ENCODE measurements at regions not wholly inside any gene's neighbourhood (a gene's known extent, or its start where the extent isn't known, plus 50 kb on each side); places are given as distances from the start of the nearest gene placed in this dataset.
A peak's percentile ranks its signal among the peaks of the same experiment; 100 is the strongest.

DNA sequence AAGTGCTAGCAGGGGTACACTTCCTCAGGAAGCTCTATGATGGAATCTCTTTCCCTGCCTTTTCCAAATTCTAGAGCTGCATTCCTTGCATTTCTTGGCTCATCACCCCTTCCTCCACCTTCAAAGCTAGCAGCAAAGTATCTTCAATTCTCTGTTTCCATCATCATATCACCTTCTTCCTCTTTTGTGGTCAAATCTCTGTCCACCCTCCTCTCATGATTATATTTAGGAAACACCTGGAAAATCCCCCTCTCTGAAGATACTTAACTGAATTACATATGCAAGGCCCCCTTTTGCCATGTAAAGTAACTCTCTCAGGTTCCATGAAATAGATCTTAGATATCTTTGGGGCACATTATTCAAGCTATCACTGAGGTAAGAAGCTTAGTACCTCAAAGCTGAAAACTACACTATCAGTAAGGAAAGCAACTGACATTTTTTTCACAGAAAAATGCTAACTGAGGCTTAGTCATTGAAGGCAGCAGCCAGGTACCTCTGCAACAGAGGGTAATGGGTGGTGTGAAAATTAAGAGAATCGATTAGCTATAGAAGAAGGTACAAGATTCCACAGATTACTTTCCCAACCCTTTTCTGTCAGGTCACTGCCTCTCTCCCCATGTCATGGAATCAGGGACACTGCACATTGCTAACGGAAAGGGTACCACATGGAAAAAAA, 197.3 kb downstream of the MACC1 start:
- no peak overlapping the region for H3K4me2 ChIP-seq
- H3K27ac ChIP-seq, result no peak overlapping the region
- DNase-seq, result no peak
- intact Hi-C loops (cut with micrococcal nuclease; ENCODE audit: unreplicated experiment), result no loop called here
- H4K20me1 ChIP-seq (ENCODE audit: insufficient read depth), result no peaks in the 10 kb centered on the region
- no peaks in the 10 kb centered on the region for H3F3A ChIP-seq (ENCODE audit: insufficient read depth, low read depth)
- H3K4me1 ChIP-seq (replicated peaks; ENCODE audit: insufficient read depth), result no peaks in the 10 kb centered on the region
- no peaks in the 10 kb centered on the region for H3K27me3 ChIP-seq (ENCODE audit: insufficient read depth, low read depth)
- ChIA-PET CTCF (no interaction called here), POLR2A (ENCODE audit: unreplicated experiment) (no interaction called here)
- H3K9me2 ChIP-seq (ENCODE audit: insufficient read depth), result no peaks in the 10 kb centered on the region; the same call in 1 of the 2 replicates
- H3K79me2 ChIP-seq (ENCODE audit: low read depth), result no peaks in the 10 kb centered on the region
- H2AFZ ChIP-seq, result no peak overlapping the region
- no peak overlapping the region for H3K4me3 ChIP-seq
- TF ChIP-seq, protein P1, sequence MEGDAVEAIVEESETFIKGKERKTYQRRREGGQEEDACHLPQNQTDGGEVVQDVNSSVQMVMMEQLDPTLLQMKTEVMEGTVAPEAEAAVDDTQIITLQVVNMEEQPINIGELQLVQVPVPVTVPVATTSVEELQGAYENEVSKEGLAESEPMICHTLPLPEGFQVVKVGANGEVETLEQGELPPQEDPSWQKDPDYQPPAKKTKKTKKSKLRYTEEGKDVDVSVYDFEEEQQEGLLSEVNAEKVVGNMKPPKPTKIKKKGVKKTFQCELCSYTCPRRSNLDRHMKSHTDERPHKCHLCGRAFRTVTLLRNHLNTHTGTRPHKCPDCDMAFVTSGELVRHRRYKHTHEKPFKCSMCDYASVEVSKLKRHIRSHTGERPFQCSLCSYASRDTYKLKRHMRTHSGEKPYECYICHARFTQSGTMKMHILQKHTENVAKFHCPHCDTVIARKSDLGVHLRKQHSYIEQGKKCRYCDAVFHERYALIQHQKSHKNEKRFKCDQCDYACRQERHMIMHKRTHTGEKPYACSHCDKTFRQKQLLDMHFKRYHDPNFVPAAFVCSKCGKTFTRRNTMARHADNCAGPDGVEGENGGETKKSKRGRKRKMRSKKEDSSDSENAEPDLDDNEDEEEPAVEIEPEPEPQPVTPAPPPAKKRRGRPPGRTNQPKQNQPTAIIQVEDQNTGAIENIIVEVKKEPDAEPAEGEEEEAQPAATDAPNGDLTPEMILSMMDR (conservative IDR thresholded peaks at IDR 0.05), result no peak
- no peak for TF ChIP-seq EZH2 (IDR thresholded peaks at IDR 0.05; ENCODE audit: low read depth)
- BruUV-seq (replicated peaks), result no TSS peak
- no peaks in the 10 kb centered on the region; the same call in 1 of the 2 replicates for H3K9me3 ChIP-seq (ENCODE audit: insufficient read depth, low read depth)
- H3K36me3 ChIP-seq (ENCODE audit: low read depth), result no peaks in the 10 kb centered on the region

DNA sequence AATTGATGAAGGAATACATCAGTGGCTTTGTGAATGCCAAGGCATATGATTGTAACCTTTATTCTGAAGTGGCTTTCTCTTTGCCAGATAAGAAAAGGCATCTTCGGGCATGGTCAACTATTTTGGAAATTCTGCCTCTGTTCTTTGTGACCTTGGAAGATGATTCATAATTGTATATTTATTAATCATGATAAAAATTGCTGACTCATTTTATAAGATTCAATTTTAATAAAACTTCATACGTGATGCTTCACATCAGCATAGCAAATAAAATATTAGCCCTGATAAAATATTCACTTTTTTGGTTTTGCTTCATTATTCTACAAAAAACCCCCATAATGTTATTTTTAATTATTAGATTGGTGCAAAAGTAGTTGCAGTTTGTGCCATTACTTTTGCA, 200.5 kb downstream of the MACC1 start:
- Histone ChIP-seq H4K20me1 (ENCODE audit: insufficient read depth) (no peaks in the 10 kb centered on the region), H2AFZ (no peak overlapping the region), H3F3A (ENCODE audit: insufficient read depth, low read depth) (no peaks in the 10 kb centered on the region), H3K9me2 (ENCODE audit: insufficient read depth) (peaks cover 4% of the 10 kb centered on the region; the same call in 1 of the 2 replicates), H3K4me1 (replicated peaks; ENCODE audit: insufficient read depth) (no peaks in the 10 kb centered on the region), H3K27me3 (ENCODE audit: insufficient read depth, low read depth) (no peaks in the 10 kb centered on the region), H3K4me2 (no peak overlapping the region), H3K36me3 (ENCODE audit: low read depth) (no peaks in the 10 kb centered on the region), H3K27ac (no peak overlapping the region), H3K9me3 (ENCODE audit: insufficient read depth, low read depth) (no peaks in the 10 kb centered on the region; the same call in 1 of the 2 replicates), H3K79me2 (ENCODE audit: low read depth) (no peaks in the 10 kb centered on the region), H3K4me3 (no peak overlapping the region)
- POLR2A ChIA-PET (ENCODE audit: unreplicated experiment), result no interaction called here
- BruUV-seq (replicated peaks), result no TSS peak
- CTCF ChIA-PET, result no interaction called here
- TF ChIP-seq, protein P1 (conservative IDR thresholded peaks at IDR 0.05), result no peak
- no peak for TF ChIP-seq EZH2 (IDR thresholded peaks at IDR 0.05; ENCODE audit: low read depth)
- DNase-seq, result no peak
- intact Hi-C loops (cut with micrococcal nuclease; ENCODE audit: unreplicated experiment), result no loop called here

DNA sequence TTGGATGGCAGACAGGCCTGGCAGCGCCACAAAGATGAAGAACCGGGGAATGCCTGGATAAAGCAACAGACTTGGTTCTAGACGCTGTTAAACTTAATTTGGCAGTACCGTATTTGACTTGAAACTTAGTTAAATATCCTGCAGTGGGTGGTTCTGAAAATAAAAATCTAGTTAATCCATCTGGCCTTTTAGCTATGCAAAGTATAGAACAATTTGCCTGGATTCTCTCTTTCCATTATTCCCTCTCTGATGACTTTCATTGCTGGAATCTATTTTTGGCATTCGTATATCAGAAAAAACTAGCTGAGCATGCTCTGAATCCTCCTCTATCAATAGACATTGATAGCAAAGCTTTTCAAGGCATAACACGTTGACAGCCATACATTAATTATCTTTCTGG, 203.6 kb downstream of the MACC1 start:
- Histone ChIP-seq H3K4me3 (no peak overlapping the region), H3K4me1 (replicated peaks; ENCODE audit: insufficient read depth) (no peaks in the 10 kb centered on the region), H3F3A (ENCODE audit: insufficient read depth, low read depth) (no peaks in the 10 kb centered on the region), H3K9me2 (ENCODE audit: insufficient read depth) (0 out of 2 replicates have a peak, but pooled peaks cover 4% of the 10 kb centered on the region), H3K4me2 (no peak overlapping the region), H3K27me3 (ENCODE audit: insufficient read depth, low read depth) (no peaks in the 10 kb centered on the region), H4K20me1 (ENCODE audit: insufficient read depth) (no peaks in the 10 kb centered on the region), H3K27ac (no peak overlapping the region), H3K36me3 (ENCODE audit: low read depth) (no peaks in the 10 kb centered on the region), H2AFZ (no peak overlapping the region), H3K79me2 (ENCODE audit: low read depth) (no peaks in the 10 kb centered on the region), H3K9me3 (ENCODE audit: insufficient read depth, low read depth) (0 out of 2 replicates have a peak, but pooled peaks cover 3% of the 10 kb centered on the region)
- TF ChIP-seq, protein P1 (conservative IDR thresholded peaks at IDR 0.05), result no peak
- TF ChIP-seq EZH2 (IDR thresholded peaks at IDR 0.05; ENCODE audit: low read depth), result no peak
- peak in 1 of 2 experiments; percentile 5 for DNase-seq
- CTCF ChIA-PET, result no interaction called here
- BruUV-seq (replicated peaks), result no TSS peak
- intact Hi-C loops (cut with micrococcal nuclease; ENCODE audit: unreplicated experiment), result no loop called here
- POLR2A ChIA-PET (ENCODE audit: unreplicated experiment), result no interaction called here
